ENCODE measurements at regions not wholly inside any gene's neighbourhood (a gene's known extent, or its start where the extent isn't known, plus 50 kb on each side); places are given as distances from the start of the nearest gene placed in this dataset.

- TF ChIP-seq, protein P1, sequence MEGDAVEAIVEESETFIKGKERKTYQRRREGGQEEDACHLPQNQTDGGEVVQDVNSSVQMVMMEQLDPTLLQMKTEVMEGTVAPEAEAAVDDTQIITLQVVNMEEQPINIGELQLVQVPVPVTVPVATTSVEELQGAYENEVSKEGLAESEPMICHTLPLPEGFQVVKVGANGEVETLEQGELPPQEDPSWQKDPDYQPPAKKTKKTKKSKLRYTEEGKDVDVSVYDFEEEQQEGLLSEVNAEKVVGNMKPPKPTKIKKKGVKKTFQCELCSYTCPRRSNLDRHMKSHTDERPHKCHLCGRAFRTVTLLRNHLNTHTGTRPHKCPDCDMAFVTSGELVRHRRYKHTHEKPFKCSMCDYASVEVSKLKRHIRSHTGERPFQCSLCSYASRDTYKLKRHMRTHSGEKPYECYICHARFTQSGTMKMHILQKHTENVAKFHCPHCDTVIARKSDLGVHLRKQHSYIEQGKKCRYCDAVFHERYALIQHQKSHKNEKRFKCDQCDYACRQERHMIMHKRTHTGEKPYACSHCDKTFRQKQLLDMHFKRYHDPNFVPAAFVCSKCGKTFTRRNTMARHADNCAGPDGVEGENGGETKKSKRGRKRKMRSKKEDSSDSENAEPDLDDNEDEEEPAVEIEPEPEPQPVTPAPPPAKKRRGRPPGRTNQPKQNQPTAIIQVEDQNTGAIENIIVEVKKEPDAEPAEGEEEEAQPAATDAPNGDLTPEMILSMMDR (IDR thresholded peaks at IDR 0.05) = no peak
- no peak for TF ChIP-seq POLR2A (IDR thresholded peaks at IDR 0.05)
These were observed 52.7 kb upstream of the TLE3 start for GRCh38 chr15:70150405-70150747.
